Sciatic nerve (tissue), 2 donors: ENCODE measurements at regions not wholly inside any gene's neighbourhood (a gene's known extent, or its start where the extent isn't known, plus 50 kb on each side); places are given as distances from the start of the nearest gene placed in this dataset.
"Not testable (repeated sequence)": the region's sequence is repeated elsewhere in the genome, so short reads cannot be mapped to it uniquely, and the experiment has no call there.

ENCODE experiments used
- ATAC-seq: fragments of 200-7000 bp; cut with Tn5 transposase; one replicate; pipeline ENCODE4 v1.9.1; 2020; ENCODE audit warnings: mild to moderate bottlenecking, moderate library complexity
- DNase-seq: peaks from one replicate; pipeline ENCODE4 v3.0.0-alpha.2; 2020; ENCODE audit warnings: low spot score
- intact Hi-C: fragments of 100-400 bp; cut with DNase I; formaldehyde crosslinking; loops from one replicate; pipeline ENCODE4 v1.14.2; 2022
- donor health status: DM: no; HTN: no; CAD: no.
- donor health status: DM: no; HTN: no; CAD: no.

GRCh38 chr5:18752317-18752716 is 1118.1 kb downstream of the TAF11L14 start:
- ATAC-seq (no peak), DNase-seq (no peak)
- intact Hi-C loops: no loop called here

GRCh38 chr5:18754201-18754600 is 1119.9 kb downstream of the TAF11L14 start:
- no peak for DNase-seq
- intact Hi-C loops: no loop called here
- no peak for ATAC-seq

GRCh38 chr5:18761801-18762200 is 1127.5 kb downstream of the TAF11L14 start:
- no peak for DNase-seq
- intact Hi-C loops: no loop called here
- ATAC-seq: no peak

GRCh38 chr5:18764161-18764560 is 1129.9 kb downstream of the TAF11L14 start:
- ATAC-seq (no peak), DNase-seq (no peak)
- intact Hi-C loops: no loop called here

GRCh38 chr5:18765304-18765703 is 1131.0 kb downstream of the TAF11L14 start:
- intact Hi-C loops: no loop called here
- ATAC-seq (no peak), DNase-seq (no peak)

GRCh38 chr5:18771097-18771610 is 1136.9 kb downstream of the TAF11L14 start:
- no peak for ATAC-seq
- intact Hi-C loops: no loop called here

GRCh38 chr5:18772475-18772874 is 1138.2 kb downstream of the TAF11L14 start:
- intact Hi-C loops: no loop called here
- ATAC-seq (no peak), DNase-seq (no peak)

More at GRCh38 chr5:18771097-18771610, 1136.9 kb downstream of the TAF11L14 start:
- no peak for DNase-seq

- ATAC-seq (no peak), DNase-seq (no peak)
- intact Hi-C loops: no loop called here
These were observed 1144.0 kb downstream of the TAF11L14 start for GRCh38 chr5:18778225-18778624.

GRCh38 chr5:18789218-18789998 is 1155.1 kb downstream of the TAF11L14 start:
- no peak for ATAC-seq
- DNase-seq: no peak
- intact Hi-C loops: no loop called here

- ATAC-seq (no peak), DNase-seq (no peak)
- intact Hi-C loops: no loop called here
These were observed 1157.9 kb downstream of the TAF11L14 start for GRCh38 chr5:18792145-18792544.

- intact Hi-C loops: no loop called here
- ATAC-seq (no peak), DNase-seq (no peak)
These were observed 1163.0 kb downstream of the TAF11L14 start for GRCh38 chr5:18797222-18797621.

GRCh38 chr5:18798058-18798457 is 1163.8 kb downstream of the TAF11L14 start:
- DNase-seq (no peak), ATAC-seq (no peak)
- intact Hi-C loops: no loop called here

- no peak for DNase-seq
- intact Hi-C loops: no loop called here
- no peak for ATAC-seq
These were observed 1165.3 kb downstream of the TAF11L14 start for GRCh38 chr5:18799482-18800128.

- DNase-seq: no peak
- ATAC-seq: no peak
- intact Hi-C loops: no loop called here
These were observed 1166.2 kb downstream of the TAF11L14 start for GRCh38 chr5:18800293-18801025.

GRCh38 chr5:18801413-18801812 is 1167.2 kb downstream of the TAF11L14 start:
- DNase-seq, ATAC-seq, intact Hi-C loops: not testable (repeated sequence)

- no peak for DNase-seq
- intact Hi-C loops: no loop called here
- ATAC-seq: no peak
These were observed 1168.1 kb downstream of the TAF11L14 start for GRCh38 chr5:18802336-18802735.

GRCh38 chr5:18805376-18805775 is 1171.1 kb downstream of the TAF11L14 start:
- ATAC-seq (no peak), DNase-seq (no peak)
- intact Hi-C loops: no loop called here

GRCh38 chr5:18807256-18808149 is 1173.2 kb downstream of the TAF11L14 start:
- ATAC-seq (no peak), DNase-seq (no peak)
- intact Hi-C loops: no loop called here

GRCh38 chr5:18811661-18812060 is 1176.3 kb downstream of the CDH18 start:
- intact Hi-C loops: no loop called here
- ATAC-seq: no peak
- DNase-seq: no peak
